NCI-H2171 treated with DMSO at 0.1 percent for 48 hours (cell line): ENCODE measurements at regions not wholly inside any gene's neighbourhood (a gene's known extent, or its start where the extent isn't known, plus 50 kb on each side); places are given as distances from the start of the nearest gene placed in this dataset.
"Not testable (repeated sequence)": the region's sequence is repeated elsewhere in the genome, so short reads cannot be mapped to it uniquely, and the experiment has no call there.

Experiments
- DNase-seq: peaks from one replicate; lab custom pipeline; 2025; lab: John Stamatoyannopoulos, UW

DNA sequence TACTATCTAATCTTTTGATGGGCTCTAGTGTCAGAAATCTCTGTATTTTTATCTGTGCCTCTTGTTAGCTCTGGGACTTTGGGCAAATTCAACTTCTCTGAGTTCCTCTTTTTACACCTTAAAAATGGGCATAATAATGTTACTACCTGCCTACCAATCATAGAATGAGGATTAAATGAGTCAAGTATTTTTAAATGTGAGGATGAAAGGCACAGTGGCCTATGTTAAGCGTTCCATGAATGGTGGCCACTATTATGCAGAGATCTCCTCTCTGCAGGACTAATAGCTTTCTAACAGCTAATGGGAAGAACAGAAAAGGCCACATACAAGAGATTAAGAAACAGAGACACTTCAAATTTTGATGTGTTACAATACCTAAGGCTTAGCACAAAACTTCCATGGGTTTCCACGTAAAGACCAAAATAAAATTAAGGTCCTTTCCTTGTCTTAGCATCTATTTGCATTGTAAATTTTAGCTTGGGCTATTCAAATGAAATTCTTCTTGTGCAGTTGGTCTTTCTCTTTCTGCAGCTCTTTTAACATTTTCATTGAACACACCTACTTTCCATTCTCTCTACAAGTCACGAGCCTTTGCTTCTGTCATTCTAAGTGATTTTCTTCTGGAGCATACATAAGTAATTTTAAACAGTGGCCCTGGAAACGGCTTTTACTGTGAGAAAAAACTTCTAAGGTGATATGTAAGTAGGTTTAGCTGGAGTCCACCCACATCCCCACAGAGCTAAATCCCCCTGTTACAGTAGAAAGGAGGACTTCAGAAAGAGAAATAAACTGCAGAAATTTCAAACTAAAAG lies 117.9 kb upstream of the MED14 start:
- no peak for DNase-seq

GRCh38 chrX:40853816-40854123 lies 118.4 kb upstream of the MED14 start:
- DNase-seq = no peak

GRCh38 chrX:40854242-40854641 lies 118.9 kb upstream of the MED14 start:
- DNase-seq = no peak

DNA sequence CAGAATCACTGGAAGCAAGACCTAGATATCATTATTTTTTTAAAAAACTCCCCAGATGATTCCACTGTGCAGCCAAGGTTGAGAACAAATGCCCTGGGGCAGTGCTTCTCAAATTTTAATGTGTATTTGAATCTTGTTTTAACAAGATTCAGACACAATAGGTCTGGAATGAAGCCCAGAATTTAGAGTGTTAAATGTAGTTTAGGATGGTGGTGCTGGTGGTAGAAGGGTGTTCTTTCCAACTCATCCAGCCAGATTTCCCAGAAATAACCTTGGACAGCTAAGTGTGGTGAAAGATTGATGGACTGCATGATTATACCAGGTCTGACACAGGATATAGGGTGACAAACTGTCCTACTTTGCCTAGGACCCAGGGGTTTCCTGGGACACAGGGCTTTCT lies 120.1 kb upstream of the MED14 start:
- DNase-seq = no peak

GRCh38 chrX:40855932-40856515 lies 120.7 kb upstream of the MED14 start:
- no peak for DNase-seq

- DNase-seq = not testable (repeated sequence)
Observed at GRCh38 chrX:40861952-40862554, 126.7 kb upstream of the MED14 start.

- DNase-seq = not testable (repeated sequence)
Observed at GRCh38 chrX:40863260-40863659, 127.9 kb upstream of the MED14 start.

DNA sequence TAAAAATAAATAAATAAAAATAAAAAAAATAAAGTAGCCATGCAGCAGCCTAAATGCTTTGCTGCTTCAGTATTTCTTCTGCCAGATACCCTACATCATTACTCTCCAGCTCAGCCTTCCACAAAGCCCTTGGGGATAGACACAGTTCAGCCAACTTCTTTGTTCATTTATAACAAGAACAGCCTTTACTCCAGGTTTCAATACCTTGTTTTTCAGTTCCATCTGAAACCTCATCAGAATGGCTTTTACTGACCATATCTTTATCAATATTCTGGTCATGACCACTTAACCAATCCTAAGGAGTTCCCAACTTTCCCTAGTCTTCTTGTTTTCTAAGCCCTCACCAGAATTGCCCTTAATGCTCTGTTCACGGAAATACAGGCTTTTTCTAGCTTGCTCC lies 128.3 kb upstream of the MED14 start:
- no peak for DNase-seq

- no peak for DNase-seq
Observed at GRCh38 chrX:40864972-40865371, 129.6 kb upstream of the MED14 start.

- no peak for DNase-seq
Observed at GRCh38 chrX:40866893-40867292, 131.6 kb upstream of the MED14 start.

DNA sequence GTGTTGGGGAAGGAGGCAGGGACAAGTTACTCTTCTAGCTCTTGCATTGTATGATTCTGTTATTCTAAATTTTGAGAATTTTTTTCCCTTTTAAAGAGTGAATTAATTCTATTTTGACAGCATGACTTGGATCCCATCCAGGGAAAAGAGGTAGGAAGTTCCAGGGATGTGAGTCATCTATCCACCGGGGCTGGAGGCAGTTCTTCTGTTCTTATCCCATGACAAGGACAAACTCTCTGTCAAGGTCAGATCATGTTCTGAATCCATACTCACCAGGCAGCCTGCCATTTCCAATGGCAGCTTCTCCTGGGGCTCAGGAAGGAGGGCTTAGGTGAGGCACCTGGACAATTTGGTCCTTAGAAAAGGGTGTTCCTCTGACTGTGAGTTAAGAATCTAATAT lies 132.0 kb upstream of the MED14 start:
- DNase-seq = no peak

GRCh38 chrX:40868868-40869267 lies 133.5 kb upstream of the MED14 start:
- no peak for DNase-seq

- not testable (repeated sequence) for DNase-seq
Observed at GRCh38 chrX:40870982-40871381, 135.6 kb upstream of the MED14 start.

DNA sequence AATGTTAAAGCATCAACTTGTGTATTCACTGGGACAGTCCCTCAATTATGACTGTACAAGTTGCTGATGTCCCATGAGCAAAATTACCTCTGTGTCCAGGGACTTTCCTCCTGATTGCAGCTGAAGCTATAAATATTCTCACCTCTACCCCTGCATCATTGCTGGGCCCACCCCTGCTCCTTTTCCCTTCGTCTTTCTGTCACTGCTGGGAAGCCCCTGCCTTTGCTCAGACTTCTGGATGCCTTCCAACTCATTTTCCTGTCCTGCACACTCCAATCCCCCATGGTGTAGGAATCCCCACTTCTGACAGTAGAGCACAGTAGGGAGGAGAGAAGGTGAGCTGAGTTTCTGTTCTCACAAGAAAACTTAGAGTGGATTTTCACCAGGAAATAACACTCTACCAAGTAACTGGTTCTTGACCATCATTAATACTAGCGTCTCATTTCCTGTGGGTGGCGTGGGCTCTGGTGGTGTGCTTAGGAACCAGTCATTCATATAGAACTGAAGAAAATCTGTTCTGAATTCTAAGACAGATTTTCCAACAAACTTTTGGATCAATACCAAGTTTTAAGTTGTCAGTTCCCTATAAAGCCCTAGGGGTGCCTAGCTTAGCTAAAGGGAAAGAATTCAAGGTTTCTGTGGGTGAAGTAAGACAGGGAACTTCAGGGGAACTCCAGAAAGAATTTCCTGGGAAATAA lies 136.2 kb upstream of the MED14 start:
- no peak for DNase-seq

DNA sequence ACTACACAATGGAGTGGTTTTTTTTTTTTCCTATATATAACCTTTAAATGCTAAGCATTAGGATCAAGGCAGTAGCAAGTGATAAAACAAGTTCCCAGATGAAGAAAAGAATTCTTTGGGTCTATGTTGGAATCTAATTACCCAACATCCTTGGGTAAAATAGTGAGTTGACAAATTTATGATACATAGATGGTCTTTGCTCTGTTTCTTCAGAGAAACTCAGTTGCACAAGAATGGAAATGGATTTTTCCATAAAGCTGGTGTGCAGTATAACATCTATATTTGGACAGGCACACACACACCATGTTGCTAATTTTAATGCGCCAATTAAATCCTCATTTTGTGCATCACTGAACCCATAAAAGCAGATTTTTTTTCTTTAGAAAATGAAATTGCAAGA lies 137.0 kb upstream of the MED14 start:
- DNase-seq = no peak

- DNase-seq = no peak
Observed at GRCh38 chrX:40875476-40875875, 140.1 kb upstream of the MED14 start.

DNA sequence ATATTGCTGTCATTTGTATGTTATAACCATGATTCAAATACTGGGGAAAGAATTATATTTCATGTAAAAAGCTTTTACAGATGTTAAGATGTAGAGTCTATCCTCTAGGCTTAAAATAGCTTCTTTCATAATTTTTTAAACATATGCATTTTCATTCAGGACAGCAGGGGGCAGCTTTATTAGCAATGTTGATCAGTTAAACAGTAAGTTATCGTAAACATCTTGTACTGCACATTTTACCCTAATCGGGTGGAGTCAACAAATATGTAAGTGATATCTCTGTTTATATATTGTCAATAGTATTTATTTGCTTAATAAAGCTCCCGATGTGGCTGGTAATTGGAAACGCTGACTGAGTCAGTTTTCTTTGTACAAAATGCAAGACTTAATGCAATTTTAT lies 142.5 kb upstream of the MED14 start:
- no peak for DNase-seq

DNA sequence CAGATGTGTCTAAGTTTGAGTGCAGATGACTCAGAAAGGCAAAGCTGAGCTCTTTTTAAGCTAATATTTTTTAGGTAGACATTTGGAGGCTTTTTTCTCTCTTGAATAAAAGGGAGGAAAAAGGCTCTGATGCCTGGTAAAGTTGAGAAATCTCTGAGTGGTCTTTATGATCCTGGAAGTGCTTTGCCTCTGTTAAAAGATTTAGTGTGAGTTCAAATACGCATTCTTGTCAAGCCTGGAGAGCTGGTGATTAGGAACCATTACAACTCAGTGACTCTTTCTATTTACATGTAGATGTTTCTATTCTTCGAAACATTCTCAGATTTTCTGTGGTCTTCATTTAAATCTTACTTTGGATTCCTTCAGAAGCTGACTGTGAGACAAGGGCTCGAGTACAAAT lies 143.4 kb upstream of the MED14 start:
- DNase-seq = no peak

DNA sequence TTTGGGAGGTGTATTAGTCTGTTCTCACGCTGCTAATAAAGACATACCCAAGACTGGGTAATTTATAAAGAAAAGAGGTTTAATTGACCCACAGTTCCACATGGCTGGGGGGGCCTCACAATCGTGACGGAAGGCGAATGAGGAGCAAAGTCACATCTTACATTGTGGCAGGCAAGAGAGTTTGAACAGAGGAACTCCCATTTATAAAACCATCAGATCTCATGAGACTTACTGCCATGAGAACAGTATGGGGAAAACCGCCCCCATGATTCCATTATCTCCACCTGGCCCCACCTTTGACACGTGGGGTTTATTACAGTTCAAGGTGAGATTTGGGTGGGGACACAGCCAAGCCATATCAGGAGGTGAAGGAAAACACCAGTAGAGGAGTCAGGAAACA lies 143.8 kb upstream of the MED14 start:
- DNase-seq = not testable (repeated sequence)

- no peak for DNase-seq
Observed at GRCh38 chrX:40880712-40881111, 145.4 kb upstream of the MED14 start.

GRCh38 chrX:40883021-40883619 lies 147.8 kb upstream of the MED14 start:
- no peak for DNase-seq

DNA sequence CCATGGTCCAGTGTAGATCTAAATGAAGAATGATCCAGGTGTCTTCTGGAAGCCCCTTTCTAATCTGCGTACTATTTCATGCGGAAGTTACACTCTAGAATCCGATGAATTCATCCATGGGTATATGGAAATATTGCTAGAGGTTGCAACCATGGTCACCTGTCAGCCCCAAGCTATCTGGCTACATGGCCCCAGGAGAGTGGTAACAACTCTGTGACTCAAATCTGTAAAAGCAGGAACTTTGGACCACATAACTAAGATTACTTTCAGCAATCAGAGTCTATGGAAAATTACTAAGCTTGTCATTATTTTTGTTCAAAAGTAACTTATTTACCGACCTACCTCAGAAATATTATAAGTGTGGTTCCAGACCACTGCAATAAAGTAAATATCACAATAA lies 150.6 kb upstream of the MED14 start:
- DNase-seq = no peak

- no peak for DNase-seq
Observed at GRCh38 chrX:40887476-40887875, 152.1 kb upstream of the MED14 start.
